ENCODE measurements at regions not wholly inside any gene's neighbourhood (a gene's known extent, or its start where the extent isn't known, plus 50 kb on each side); places are given as distances from the start of the nearest gene placed in this dataset.

GRCh38 chr2:235129850-235130249 lies 178.0 kb downstream of the SH3BP4 start:
- TF ChIP-seq ZNF658 (tag by site-specific recombination; IDR thresholded peaks at IDR 0.05) (no peak), CTCF (tag by site-specific recombination; IDR thresholded peaks at IDR 0.05) (no peak), ZNF548 (tag by site-specific recombination; IDR thresholded peaks at IDR 0.05) (no peak), ZNF223 (tag by site-specific recombination; IDR thresholded peaks at IDR 0.05) (no peak), ZNF23 (tag by site-specific recombination; IDR thresholded peaks at IDR 0.05; ENCODE audit: borderline replicate concordance) (no peak)
- TF ChIP-seq, protein P1, sequence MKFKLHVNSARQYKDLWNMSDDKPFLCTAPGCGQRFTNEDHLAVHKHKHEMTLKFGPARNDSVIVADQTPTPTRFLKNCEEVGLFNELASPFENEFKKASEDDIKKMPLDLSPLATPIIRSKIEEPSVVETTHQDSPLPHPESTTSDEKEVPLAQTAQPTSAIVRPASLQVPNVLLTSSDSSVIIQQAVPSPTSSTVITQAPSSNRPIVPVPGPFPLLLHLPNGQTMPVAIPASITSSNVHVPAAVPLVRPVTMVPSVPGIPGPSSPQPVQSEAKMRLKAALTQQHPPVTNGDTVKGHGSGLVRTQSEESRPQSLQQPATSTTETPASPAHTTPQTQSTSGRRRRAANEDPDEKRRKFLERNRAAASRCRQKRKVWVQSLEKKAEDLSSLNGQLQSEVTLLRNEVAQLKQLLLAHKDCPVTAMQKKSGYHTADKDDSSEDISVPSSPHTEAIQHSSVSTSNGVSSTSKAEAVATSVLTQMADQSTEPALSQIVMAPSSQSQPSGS (tag by site-specific recombination; IDR thresholded peaks at IDR 0.05; ENCODE audit: low read depth): no peak
- TF ChIP-seq, protein P2, sequence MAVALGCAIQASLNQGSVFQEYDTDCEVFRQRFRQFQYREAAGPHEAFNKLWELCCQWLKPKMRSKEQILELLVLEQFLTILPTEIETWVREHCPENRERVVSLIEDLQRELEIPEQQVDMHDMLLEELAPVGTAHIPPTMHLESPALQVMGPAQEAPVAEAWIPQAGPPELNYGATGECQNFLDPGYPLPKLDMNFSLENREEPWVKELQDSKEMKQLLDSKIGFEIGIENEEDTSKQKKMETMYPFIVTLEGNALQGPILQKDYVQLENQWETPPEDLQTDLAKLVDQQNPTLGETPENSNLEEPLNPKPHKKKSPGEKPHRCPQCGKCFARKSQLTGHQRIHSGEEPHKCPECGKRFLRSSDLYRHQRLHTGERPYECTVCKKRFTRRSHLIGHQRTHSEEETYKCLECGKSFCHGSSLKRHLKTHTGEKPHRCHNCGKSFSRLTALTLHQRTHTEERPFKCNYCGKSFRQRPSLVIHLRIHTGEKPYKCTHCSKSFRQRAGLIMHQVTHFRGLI (tag by site-specific recombination; IDR thresholded peaks at IDR 0.05): no peak
- ChIA-PET POLR2A (interaction anchor here (0.6 kb wide), 1 partner anchor 509 kb away, joined by 4 read pairs; no protein-coding TSS in a partner anchor), CTCF (interaction anchor here (0.7 to 0.8 kb wide), 3 partner anchors 84 to 466 kb away, joined by 3 read pairs; no protein-coding TSS in a partner anchor)
- Histone ChIP-seq H3K4me1 (ENCODE audit: control insufficient read depth, insufficient read depth, low read length) (no peaks in the 10 kb centered on the region), H3K36me3 (ENCODE audit: control insufficient read depth in 2 of 2, insufficient read depth in 1 of 2, low read length in 2 of 2) (no peaks in the 10 kb centered on the region), H3K9me3 (ENCODE audit: control insufficient read depth, insufficient read depth, low read depth, low read length) (no peaks in the 10 kb centered on the region), H3K27ac (ENCODE audit: extremely low read depth, low read depth, low read length) (no peak overlapping the region), H3K4me3 (ENCODE audit: low read depth, low read length) (no peak overlapping the region)

DNA sequence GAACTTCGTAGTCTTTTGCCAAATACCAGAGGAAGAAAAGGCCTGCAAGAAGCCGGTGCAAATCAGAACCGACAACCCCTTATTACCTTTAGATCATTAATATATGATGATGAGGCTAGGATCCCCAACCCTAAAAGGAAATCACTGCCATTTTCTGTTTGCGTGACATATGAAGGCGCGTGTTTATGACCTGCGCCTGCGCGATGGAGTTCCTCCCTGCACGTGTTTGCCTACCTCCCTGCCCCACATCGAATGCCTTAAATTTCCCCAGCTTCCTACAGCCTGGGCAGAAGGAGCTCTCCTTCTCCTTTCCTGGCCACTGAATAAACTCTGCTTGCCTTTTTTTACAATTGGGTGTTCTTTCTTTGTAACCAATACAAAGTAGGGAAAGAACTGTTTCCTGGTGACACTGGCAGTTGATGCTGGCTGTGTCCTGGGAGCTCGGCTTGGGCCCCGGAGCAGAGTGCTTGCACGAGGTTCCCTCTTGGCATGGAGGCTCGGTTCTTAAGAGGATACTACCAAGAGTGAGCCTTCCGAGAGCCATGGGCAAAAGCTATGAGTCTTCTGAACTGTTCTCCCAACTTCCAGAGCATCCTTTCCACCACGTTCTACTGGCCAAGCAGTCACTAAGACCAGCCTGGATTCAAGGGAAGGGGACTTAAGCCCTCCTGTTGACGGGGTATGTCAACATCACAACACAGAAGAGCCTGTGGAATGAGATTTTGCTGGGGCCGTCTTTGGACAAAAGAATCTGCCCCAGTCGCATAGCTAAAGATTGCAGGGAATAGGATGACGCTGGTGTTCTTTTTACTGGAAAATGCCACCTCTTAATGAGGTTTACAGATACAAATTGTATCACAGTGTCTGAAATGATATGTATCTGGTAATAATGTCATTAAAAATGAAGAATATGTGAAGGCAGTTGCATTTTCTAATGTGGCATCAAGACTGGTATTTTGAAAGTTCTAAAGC lies 179.8 kb downstream of the SH3BP4 start:
- CTCF ChIA-PET: interaction anchor here (0.7 to 8.0 kb wide), 4 partner anchors 11 to 463 kb away, joined by 3 to 72 read pairs (median 4); no protein-coding TSS in a partner anchor
- no peak overlapping the region for H3K4me3 ChIP-seq (ENCODE audit: low read depth, low read length)
- POLR2A ChIA-PET: no interaction called here
- no peaks in the 10 kb centered on the region for H3K4me1 ChIP-seq (ENCODE audit: control insufficient read depth, insufficient read depth, low read length)
- TF ChIP-seq GLI2 (tag by site-specific recombination; IDR thresholded peaks at IDR 0.05; ENCODE audit: borderline replicate concordance, low read depth) (no peak), MZF1 (tag by site-specific recombination; IDR thresholded peaks at IDR 0.05; ENCODE audit: borderline replicate concordance) (no peak)
- H3K9me3 ChIP-seq (ENCODE audit: control insufficient read depth, insufficient read depth, low read depth, low read length): no peaks in the 10 kb centered on the region
- H3K36me3 ChIP-seq (ENCODE audit: control insufficient read depth in 2 of 2, insufficient read depth in 1 of 2, low read length in 2 of 2): no peaks in the 10 kb centered on the region
- H3K27ac ChIP-seq (ENCODE audit: extremely low read depth, low read depth, low read length): no peak overlapping the region

- no peaks in the 10 kb centered on the region for H3K9me3 ChIP-seq (ENCODE audit: control insufficient read depth, insufficient read depth, low read depth, low read length)
- H3K27ac ChIP-seq (ENCODE audit: extremely low read depth, low read depth, low read length): no peak overlapping the region
- H3K4me1 ChIP-seq (ENCODE audit: control insufficient read depth, insufficient read depth, low read length): no peaks in the 10 kb centered on the region
- ChIA-PET CTCF (interaction anchor here (0.6 to 8.0 kb wide), 5 partner anchors 10 to 833 kb away, joined by 4 to 72 read pairs (median 6); no protein-coding TSS in a partner anchor), POLR2A (no interaction called here)
- TF ChIP-seq ZNF785 (tag by site-specific recombination; IDR thresholded peaks at IDR 0.05): no peak
- no peak for TF ChIP-seq ZNF677 (tag by site-specific recombination; IDR thresholded peaks at IDR 0.05)
- no peak for TF ChIP-seq MZF1 (tag by site-specific recombination; IDR thresholded peaks at IDR 0.05; ENCODE audit: borderline replicate concordance)
- TF ChIP-seq ZNF660 (tag by site-specific recombination; IDR thresholded peaks at IDR 0.05): no peak
- no peak for TF ChIP-seq ZNF169 (tag by site-specific recombination; IDR thresholded peaks at IDR 0.05)
- TF ChIP-seq HOXA7 (CRISPR knock-in tag; IDR thresholded peaks at IDR 0.05; ENCODE audit: borderline replicate concordance): no peak
- TF ChIP-seq ZNF555 (tag by site-specific recombination; conservative IDR thresholded peaks at IDR 0.05): no peak
- TF ChIP-seq ZBTB7A (tag by site-specific recombination; IDR thresholded peaks at IDR 0.05; ENCODE audit: low read depth): no peak
- TF ChIP-seq ZNF174 (tag by site-specific recombination; IDR thresholded peaks at IDR 0.05): no peak
- TF ChIP-seq ZNF544 (tag by site-specific recombination; IDR thresholded peaks at IDR 0.05): no peak
- H3K4me3 ChIP-seq (ENCODE audit: low read depth, low read length): no peak overlapping the region
- no peaks in the 10 kb centered on the region for H3K36me3 ChIP-seq (ENCODE audit: control insufficient read depth in 2 of 2, insufficient read depth in 1 of 2, low read length in 2 of 2)
Observed at GRCh38 chr2:235132651-235133050, 180.8 kb downstream of the SH3BP4 start.

Measured in HEK293 (cell line).